Panc1 (cell line): ENCODE measurements at regions not wholly inside any gene's neighbourhood (a gene's known extent, or its start where the extent isn't known, plus 50 kb on each side); places are given as distances from the start of the nearest gene placed in this dataset.

Experiments
- CTCF ChIP-seq: fragments of 450-650 bp; IDR thresholded peaks from 2 replicates; pipeline ENCODE4 v1.5.1; 2017; ENCODE audit warnings: mild to moderate bottlenecking
- POLR2AphosphoS5 ChIP-seq: IDR thresholded peaks from 2 replicates; pipeline ENCODE4 v1.6.1; 2012; ENCODE audit warnings: mild to moderate bottlenecking, low read depth, low read length, moderate library complexity
- SIN3A ChIP-seq: IDR thresholded peaks from 2 replicates; pipeline ENCODE4 v1.6.1; 2012; ENCODE audit warnings: low read depth, mild to moderate bottlenecking, low read length, moderate library complexity, borderline replicate concordance; ENCODE audit not compliant: insufficient read depth

- TF ChIP-seq CTCF (no peak), POLR2AphosphoS5 (no peak), SIN3A (no peak)
Measured at GRCh38 chr4:43238008-43238407, 345.5 kb downstream of the GRXCR1 start.
